H9 (cell line): ENCODE measurements at regions not wholly inside any gene's neighbourhood (a gene's known extent, or its start where the extent isn't known, plus 50 kb on each side); places are given as distances from the start of the nearest gene placed in this dataset.

Source experiments
- DNase-seq: peaks from one replicate; pipeline ENCODE4 v3.0.0-alpha.2; 2017
- H2AFZ ChIP-seq: one replicate; pipeline ENCODE4 v1.6.1; 2013; ENCODE audit warnings: mild to moderate bottlenecking, low read length, control low read depth, moderate library complexity
- H2AK5ac ChIP-seq: 2 replicates; pipeline ENCODE4 v1.6.1; 2013; ENCODE audit warnings: low read length, control low read depth, mixed read lengths; ENCODE audit not compliant: insufficient read length
- H2BK120ac ChIP-seq: one replicate; pipeline ENCODE4 v1.6.1; 2013; ENCODE audit warnings: low read depth, mild to moderate bottlenecking, low read length, control low read depth, inconsistent platforms; ENCODE audit not compliant: poor library complexity, severe bottlenecking
- H2BK12ac ChIP-seq: 2 replicates; pipeline ENCODE4 v1.6.1; 2013; ENCODE audit warnings: low read length, control low read depth, mixed read lengths, low read depth; ENCODE audit not compliant: insufficient read length
- H2BK15ac ChIP-seq: 2 replicates; pipeline ENCODE4 v1.6.1; 2013; ENCODE audit warnings: low read depth, low read length, control low read depth
- H2BK20ac ChIP-seq: one replicate; pipeline ENCODE4 v1.6.1; 2013; ENCODE audit warnings: low read depth, mild to moderate bottlenecking, low read length, control low read depth, inconsistent platforms; ENCODE audit not compliant: poor library complexity, severe bottlenecking
- H2BK5ac ChIP-seq: 2 replicates; pipeline ENCODE4 v1.6.1; 2013; ENCODE audit warnings: low read length, control low read depth, mixed read lengths; ENCODE audit not compliant: insufficient read length
- H3K14ac ChIP-seq: 2 replicates; pipeline ENCODE4 v1.6.1; 2013; ENCODE audit warnings: low read length, control low read depth; ENCODE audit not compliant: insufficient read depth
- H3K18ac ChIP-seq: 2 replicates; pipeline ENCODE4 v1.6.1; 2013; ENCODE audit warnings: low read depth, mild to moderate bottlenecking, mixed read lengths, low read length, control low read depth; ENCODE audit not compliant: insufficient read length
- H3K23ac ChIP-seq: 2 replicates; pipeline ENCODE4 v1.6.1; 2013; ENCODE audit warnings: low read length, control low read depth, mixed read lengths, low read depth; ENCODE audit not compliant: insufficient read length
- H3K23me2 ChIP-seq: 2 replicates; pipeline ENCODE4 v1.6.1; 2013; ENCODE audit warnings: low read depth, mild to moderate bottlenecking, mixed read lengths, low read length, control low read depth; ENCODE audit not compliant: insufficient read length, poor library complexity, severe bottlenecking
- H3K27ac ChIP-seq: 2 replicates; pipeline ENCODE4 v1.5.1; 2013; ENCODE audit warnings: low read length, control low read depth, mixed read lengths, low read depth; ENCODE audit not compliant: insufficient read length
- H3K27me3 ChIP-seq: 2 replicates; pipeline ENCODE4 v1.6.1; 2013; ENCODE audit warnings: low read length, control low read depth, inconsistent platforms; ENCODE audit not compliant: insufficient read depth
- H3K4ac ChIP-seq: 2 replicates; pipeline ENCODE4 v1.6.1; 2013; ENCODE audit warnings: low read depth, mild to moderate bottlenecking, control low read depth, inconsistent platforms, low read length, moderate library complexity
- H3K4me1 ChIP-seq: 2 replicates; pipeline ENCODE4 v1.6.1; 2013; ENCODE audit warnings: low read length, control low read depth, inconsistent platforms; ENCODE audit not compliant: insufficient read depth
- H3K4me2 ChIP-seq: 2 replicates; pipeline ENCODE4 v1.6.1; 2013; ENCODE audit warnings: low read length, control low read depth, mixed read lengths; ENCODE audit not compliant: insufficient read length, insufficient read depth
- H3K56ac ChIP-seq: 2 replicates; pipeline ENCODE4 v1.6.1; 2013; ENCODE audit warnings: low read depth, mild to moderate bottlenecking, mixed read lengths, low read length, control low read depth; ENCODE audit not compliant: insufficient read length
- H3K79me1 ChIP-seq: 2 replicates; pipeline ENCODE4 v1.6.1; 2013; ENCODE audit warnings: low read depth, mild to moderate bottlenecking, moderate library complexity, low read length, control low read depth, inconsistent platforms; ENCODE audit not compliant: insufficient read depth, poor library complexity, severe bottlenecking
- H3K79me2 ChIP-seq: 2 replicates; pipeline ENCODE4 v1.6.1; 2013; ENCODE audit warnings: low read length, control low read depth, inconsistent platforms; ENCODE audit not compliant: insufficient read depth
- H3K9ac ChIP-seq: 2 replicates; pipeline ENCODE4 v1.6.1; 2013; ENCODE audit warnings: low read length, control low read depth, mixed read lengths; ENCODE audit not compliant: insufficient read length; ENCODE audit errors: extremely low read depth
- H3K9me3 ChIP-seq: one replicate; pipeline ENCODE4 v1.6.1; 2013; ENCODE audit warnings: low read depth, low read length, inconsistent platforms; ENCODE audit not compliant: control insufficient read depth
- H3T11ph ChIP-seq: one replicate; pipeline ENCODE4 v1.6.1; 2013; ENCODE audit warnings: mild to moderate bottlenecking, low read length, control low read depth, inconsistent platforms
- H4K20me1 ChIP-seq: one replicate; pipeline ENCODE4 v1.6.1; 2013; ENCODE audit not compliant: control insufficient read depth, insufficient read length, insufficient read depth
- H4K5ac ChIP-seq: 2 replicates; pipeline ENCODE4 v1.6.1; 2013; ENCODE audit warnings: low read depth, mild to moderate bottlenecking, mixed read lengths, low read length, control low read depth; ENCODE audit not compliant: insufficient read length
- H4K8ac ChIP-seq: replicated peaks from 2 replicates; pipeline ENCODE4 v1.6.1; 2013; ENCODE audit warnings: low read length, control low read depth, mixed read lengths, low read depth; ENCODE audit not compliant: insufficient read length
- H4K91ac ChIP-seq: 2 replicates; pipeline ENCODE4 v1.6.1; 2013; ENCODE audit warnings: low read depth, mild to moderate bottlenecking, moderate library complexity, mixed read lengths, low read length, control low read depth; ENCODE audit not compliant: insufficient read length
- H3K27ac Mint-ChIP-seq, 3 experiments: 2 replicates in 2 of 3; 3 replicates in 1 of 3; pipeline ENCODE4 v1.8.0; 2020 to 2021; ENCODE audit warnings: mixed read lengths in 3 of 3, mild to moderate bottlenecking in 1 of 3, moderate library complexity in 1 of 3
- H3K27me3 Mint-ChIP-seq: 2 replicates; pipeline ENCODE4 v1.8.0; 2021; ENCODE audit warnings: low read depth, mild to moderate bottlenecking, moderate library complexity, mixed read lengths
- H3K36me3 Mint-ChIP-seq, 3 experiments: 2 replicates in 2 of 3; 3 replicates in 1 of 3; pipeline ENCODE4 v1.8.0; 2020 to 2021; ENCODE audit warnings: low read depth in 3 of 3, mixed read lengths in 3 of 3; ENCODE audit not compliant: insufficient read depth in 1 of 3
- H3K4me1 Mint-ChIP-seq, 2 experiments: 2 replicates each; pipeline ENCODE4 v1.8.0; 2020; ENCODE audit warnings: mixed read lengths in 2 of 2
- H3K4me3 Mint-ChIP-seq, 2 experiments: 2 replicates in 1 of 2; 3 replicates in 1 of 2; pipeline ENCODE4 v1.8.0; 2020 to 2021; ENCODE audit warnings: mild to moderate bottlenecking in 2 of 2, mixed read lengths in 2 of 2, moderate library complexity in 1 of 2
- H3K9me3 Mint-ChIP-seq, 2 experiments: 2 replicates in 1 of 2; 3 replicates in 1 of 2; pipeline ENCODE4 v1.8.0; 2020; ENCODE audit warnings: mild to moderate bottlenecking in 2 of 2, mixed read lengths in 2 of 2, moderate library complexity in 1 of 2
- CTCF ChIP-seq: fragments of 200-600 bp; sonication (generic); conservative IDR thresholded peaks from 3 replicates; pipeline ENCODE4 v1.8.0; 2021; ENCODE audit warnings: antibody characterized with exemption, mild to moderate bottlenecking
- WGBS: extraction: QIAGEN DNeasy Blood & Tissue Kit; methylation state at CpG from one replicate; pipeline ENCODE4 v1.1.7; 2013; ENCODE audit warnings: missing lambda C conversion rate, low lambda C conversion rate, mixed read lengths; ENCODE audit not compliant: insufficient read length; ENCODE audit errors: extremely low coverage; 5-methylcytosine and 5-hydroxymethylcytosine counted together

GRCh38 chr4:104941661-104942062, 205.0 kb upstream of the TET2 start:
- Histone ChIP-seq H2BK20ac (no peak overlapping the region), H3K4me2 (no peak overlapping the region), H3K23ac (no peak overlapping the region), H3K18ac (no peak overlapping the region), H3K4me1 (no peaks in the 10 kb centered on the region), H4K5ac (no peak overlapping the region), H2BK12ac (no peak overlapping the region), H3K79me2 (no peaks in the 10 kb centered on the region), H3K9ac (no peak overlapping the region), H3K27me3 (no peaks in the 10 kb centered on the region), H2AFZ (no peak overlapping the region), H2BK120ac (no peak overlapping the region), H4K91ac (no peak overlapping the region), H3K79me1 (no peaks in the 10 kb centered on the region), H3K27ac (no peak overlapping the region), H3K14ac (no peak overlapping the region), H4K20me1 (no peaks in the 10 kb centered on the region), H3K56ac (no peak overlapping the region), H3K23me2 (no peaks in the 10 kb centered on the region), H3T11ph (no peak overlapping the region), H4K8ac (no peak overlapping the region), H2AK5ac (no peak overlapping the region), H2BK5ac (no peak overlapping the region), H3K4ac (no peak overlapping the region), H2BK15ac (no peak overlapping the region), H3K9me3 (no peaks in the 10 kb centered on the region)
- no peaks in the 10 kb centered on the region for H3K4me1 Mint-ChIP-seq
- H3K36me3 Mint-ChIP-seq: no peaks in the 10 kb centered on the region
- H3K27ac Mint-ChIP-seq: no peak overlapping the region
- no peaks in the 10 kb centered on the region for H3K9me3 Mint-ChIP-seq
- no peak overlapping the region for H3K4me3 Mint-ChIP-seq
- TF ChIP-seq CTCF: no peak
- DNase-seq: no peak
- WGBS: no CpG with 5 or more reads among the region's 1 CpG
- peaks cover 7% of the 10 kb centered on the region for H3K27me3 Mint-ChIP-seq
